ENCODE measurements at regions not wholly inside any gene's neighbourhood (a gene's known extent, or its start where the extent isn't known, plus 50 kb on each side); places are given as distances from the start of the nearest gene placed in this dataset.

GRCh38 chr20:6635034-6635736 is 132.3 kb upstream of the BMP2 start:
- intact Hi-C loops (cut with DNase I; ENCODE audit: low total_unique reads), result loop anchor here (10.0 kb wide), 1 partner anchor 190 kb away; no protein-coding TSS in a partner anchor
- DNase-seq (ENCODE audit: low spot score in 2 of 2), result no peak
- 72 to 79% methylated on average over 1 of the region's 1 CpG for WGBS, 2 donors

GRCh38 chr20:6632187-6632586 is 135.3 kb upstream of the BMP2 start:
- H3K4me3 ChIP-seq (ENCODE audit: low read depth, poor library complexity, severe bottlenecking), result no peak overlapping the region
- TF ChIP-seq CTCF (IDR thresholded peaks at IDR 0.05) (no peak), POLR2A (IDR thresholded peaks at IDR 0.05) (no peak)
- intact Hi-C loops (cut with DNase I; ENCODE audit: low total_unique reads), result loop anchor here (10.0 kb wide), 1 partner anchor 193 kb away; no protein-coding TSS in a partner anchor
- 11 to 23% methylated on average over 4 of the region's 4 CpGs for WGBS, 2 donors
- DNase-seq (ENCODE audit: low spot score in 2 of 2), result peak in 1 of 2 donors; percentile 27

More at GRCh38 chr20:6635034-6635736, 132.3 kb upstream of the BMP2 start:
- no peak overlapping the region for H3K4me3 ChIP-seq (ENCODE audit: low read depth, poor library complexity, severe bottlenecking)
- TF ChIP-seq POLR2A (IDR thresholded peaks at IDR 0.05) (no peak), CTCF (IDR thresholded peaks at IDR 0.05) (no peak)

GRCh38 chr20:6630514-6630913 is 137.0 kb upstream of the BMP2 start:
- 31 to 40% methylated on average over 2 of the region's 2 CpGs for WGBS, 2 donors
- no peak overlapping the region for H3K4me3 ChIP-seq (ENCODE audit: low read depth, poor library complexity, severe bottlenecking)
- intact Hi-C loops (cut with DNase I; ENCODE audit: low total_unique reads), result loop anchor here (10.0 kb wide), 1 partner anchor 194 kb away; no protein-coding TSS in a partner anchor
- TF ChIP-seq CTCF (IDR thresholded peaks at IDR 0.05) (no peak), POLR2A (IDR thresholded peaks at IDR 0.05) (no peak)
- DNase-seq (ENCODE audit: low spot score in 2 of 2), result no peak

GRCh38 chr20:6629564-6629963 is 137.9 kb upstream of the BMP2 start:
- WGBS, 2 donors, result 98 to 100% methylated on average over 2 of the region's 2 CpGs
- no peak overlapping the region for H3K4me3 ChIP-seq (ENCODE audit: low read depth, poor library complexity, severe bottlenecking)
- intact Hi-C loops (cut with DNase I; ENCODE audit: low total_unique reads), result no loop called here
- TF ChIP-seq CTCF (IDR thresholded peaks at IDR 0.05) (no peak), POLR2A (IDR thresholded peaks at IDR 0.05) (no peak)
- no peak for DNase-seq (ENCODE audit: low spot score in 2 of 2)

GRCh38 chr20:6626805-6627204 is 140.7 kb upstream of the BMP2 start:
- no peak for DNase-seq (ENCODE audit: low spot score in 2 of 2)
- 81 to 89% methylated on average over 5 of the region's 5 CpGs for WGBS, 2 donors
- intact Hi-C loops (cut with DNase I; ENCODE audit: low total_unique reads), result no loop called here
- H3K4me3 ChIP-seq (ENCODE audit: low read depth, poor library complexity, severe bottlenecking), result no peak overlapping the region
- TF ChIP-seq POLR2A (IDR thresholded peaks at IDR 0.05) (no peak), CTCF (IDR thresholded peaks at IDR 0.05) (no peak)

DNA sequence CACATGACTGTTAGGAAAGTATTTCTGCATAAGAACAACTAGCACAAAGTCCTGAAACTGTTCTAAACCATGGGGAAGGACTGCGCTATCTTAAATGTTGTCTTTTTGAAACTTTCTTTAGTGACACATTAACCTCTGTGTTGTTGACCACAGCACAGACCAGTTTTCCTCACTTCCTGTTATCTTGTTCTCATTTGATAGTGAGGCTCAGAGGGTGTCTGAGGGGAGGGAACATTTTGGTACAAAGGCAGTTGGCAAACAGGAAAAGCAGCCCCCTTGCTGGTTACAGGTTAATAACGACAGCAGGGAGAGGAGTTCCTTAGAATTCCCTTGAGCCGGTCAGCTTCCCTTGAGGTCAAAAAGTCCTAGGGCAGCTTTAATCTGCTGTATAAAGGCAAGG is 143.5 kb upstream of the BMP2 start:
- no peak overlapping the region for H3K4me3 ChIP-seq (ENCODE audit: low read depth, poor library complexity, severe bottlenecking)
- no peak for DNase-seq (ENCODE audit: low spot score in 2 of 2)
- TF ChIP-seq CTCF (IDR thresholded peaks at IDR 0.05) (no peak), POLR2A (IDR thresholded peaks at IDR 0.05) (no peak)
- intact Hi-C loops (cut with DNase I; ENCODE audit: low total_unique reads), result no loop called here
- 40 to 55% methylated on average over 3 of the region's 3 CpGs for WGBS, 2 donors
